BJ (cell line): ENCODE measurements at regions not wholly inside any gene's neighbourhood (a gene's known extent, or its start where the extent isn't known, plus 50 kb on each side); places are given as distances from the start of the nearest gene placed in this dataset.

Source experiments
- CTCF ChIA-PET: fragments of 350-600 bp; formaldehyde crosslinking; extraction: SDS; loops from one replicate; lab custom pipeline; 2021; ENCODE audit warnings: antibody characterized with exemption, inconsistent platforms; lab: Yijun Ruan, JAX
- POLR2A ChIA-PET: fragments of 300-600 bp; sonication (Branson Sonifier 250); formaldehyde crosslinking; extraction: SDS; loops from one replicate; lab custom pipeline; 2021; ENCODE audit warnings: antibody characterized with exemption; lab: Charles Lee
- DNase-seq: peaks from one replicate; pipeline ENCODE4 v3.0.0-alpha.2; 2011; ENCODE audit warnings: low read depth
- H3K27me3 ChIP-seq: 2 replicates; pipeline ENCODE4 v1.6.0; 2011; ENCODE audit warnings: low read length; ENCODE audit not compliant: control insufficient read depth, insufficient read depth
- H3K36me3 ChIP-seq: 2 replicates; pipeline ENCODE4 v1.5.1; 2011; ENCODE audit warnings: low read length; ENCODE audit not compliant: control insufficient read depth, insufficient read depth
- H3K4me3 ChIP-seq: 2 replicates; pipeline ENCODE4 v1.5.1; 2011; ENCODE audit warnings: low read depth, mild to moderate bottlenecking, control low read depth, low read length
- TF ChIP-seq, protein P1 (sequence below): IDR thresholded peaks from 2 replicates; pipeline ENCODE4 v1.5.1; 2011; ENCODE audit warnings: low read depth, mild to moderate bottlenecking, control low read depth, inconsistent platforms, low read length, moderate library complexity; ENCODE audit not compliant: insufficient read depth

DNA sequence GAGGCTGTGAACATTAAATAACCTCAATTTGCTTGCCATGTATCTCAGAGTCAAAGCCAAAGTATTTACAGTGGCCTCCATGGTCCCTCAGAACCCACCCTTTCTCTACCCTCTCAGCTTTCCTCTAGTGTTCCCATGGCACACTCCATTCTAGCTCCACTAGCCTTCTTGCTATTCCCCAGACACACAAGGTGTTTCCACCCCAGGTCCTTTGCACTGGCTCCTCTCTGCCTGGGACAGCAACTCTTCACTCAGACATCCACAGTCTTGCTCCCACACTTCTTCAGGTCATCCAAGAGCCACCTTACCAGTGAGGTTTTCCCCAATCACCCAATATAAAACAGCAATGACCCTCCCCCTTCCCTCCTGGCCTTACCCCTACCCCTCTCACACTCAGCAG is 56.5 kb upstream of the PLEKHG1 start:
- TF ChIP-seq, protein P1, sequence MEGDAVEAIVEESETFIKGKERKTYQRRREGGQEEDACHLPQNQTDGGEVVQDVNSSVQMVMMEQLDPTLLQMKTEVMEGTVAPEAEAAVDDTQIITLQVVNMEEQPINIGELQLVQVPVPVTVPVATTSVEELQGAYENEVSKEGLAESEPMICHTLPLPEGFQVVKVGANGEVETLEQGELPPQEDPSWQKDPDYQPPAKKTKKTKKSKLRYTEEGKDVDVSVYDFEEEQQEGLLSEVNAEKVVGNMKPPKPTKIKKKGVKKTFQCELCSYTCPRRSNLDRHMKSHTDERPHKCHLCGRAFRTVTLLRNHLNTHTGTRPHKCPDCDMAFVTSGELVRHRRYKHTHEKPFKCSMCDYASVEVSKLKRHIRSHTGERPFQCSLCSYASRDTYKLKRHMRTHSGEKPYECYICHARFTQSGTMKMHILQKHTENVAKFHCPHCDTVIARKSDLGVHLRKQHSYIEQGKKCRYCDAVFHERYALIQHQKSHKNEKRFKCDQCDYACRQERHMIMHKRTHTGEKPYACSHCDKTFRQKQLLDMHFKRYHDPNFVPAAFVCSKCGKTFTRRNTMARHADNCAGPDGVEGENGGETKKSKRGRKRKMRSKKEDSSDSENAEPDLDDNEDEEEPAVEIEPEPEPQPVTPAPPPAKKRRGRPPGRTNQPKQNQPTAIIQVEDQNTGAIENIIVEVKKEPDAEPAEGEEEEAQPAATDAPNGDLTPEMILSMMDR: no peak
- no peak overlapping the region for H3K4me3 ChIP-seq
- peaks cover 2% of the 10 kb centered on the region; the same call in 1 of the 2 replicates for H3K27me3 ChIP-seq
- ChIA-PET POLR2A (no interaction called here), CTCF (no interaction called here)
- no peak for DNase-seq
- H3K36me3 ChIP-seq: no peaks in the 10 kb centered on the region

DNA sequence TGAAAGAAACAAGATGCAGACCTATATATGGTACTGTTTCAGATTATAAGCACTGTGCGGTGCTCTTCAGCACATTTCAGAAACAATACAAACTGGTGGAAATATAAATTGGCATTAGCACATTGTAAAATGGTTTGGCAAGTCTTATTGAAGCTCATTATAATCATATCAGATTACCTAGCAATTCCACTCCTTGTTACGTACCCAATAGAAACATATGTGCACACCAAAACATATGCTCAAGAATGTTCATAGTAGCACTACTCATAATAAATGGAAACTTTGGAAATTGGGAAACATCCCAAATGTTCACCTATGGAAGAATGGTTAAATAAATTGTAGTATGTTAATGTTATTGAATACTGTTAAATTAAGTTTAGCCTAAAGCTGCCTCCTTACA is 54.9 kb upstream of the PLEKHG1 start:
- H3K36me3 ChIP-seq: no peaks in the 10 kb centered on the region
- no peak for DNase-seq
- CTCF ChIA-PET: interaction anchor here (1.2 kb wide), 1 partner anchor 127 kb away, joined by 3 read pairs; no protein-coding TSS in a partner anchor
- TF ChIP-seq, protein P1: no peak
- peaks cover 2% of the 10 kb centered on the region; the same call in 1 of the 2 replicates for H3K27me3 ChIP-seq
- no peak overlapping the region for H3K4me3 ChIP-seq
- POLR2A ChIA-PET: no interaction called here

DNA sequence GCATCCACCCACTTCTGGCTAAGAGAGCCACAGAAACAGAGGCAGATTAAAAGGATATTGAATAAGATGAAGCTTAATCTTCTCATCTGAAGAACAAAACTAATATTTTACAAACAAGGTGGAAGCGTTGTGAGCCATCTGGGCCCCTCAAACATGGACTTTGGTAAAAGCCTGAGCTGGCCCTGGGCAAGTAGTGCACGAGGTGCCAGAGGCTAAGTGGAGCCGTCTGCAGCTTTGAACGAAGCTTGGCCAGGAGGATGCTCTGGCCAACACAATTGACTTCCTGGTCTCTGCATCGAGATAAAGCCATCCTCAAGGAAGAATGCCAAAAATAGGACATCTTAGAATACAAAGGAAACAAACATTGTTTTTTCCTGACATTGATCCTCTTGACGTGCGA is 53.2 kb upstream of the PLEKHG1 start:
- TF ChIP-seq, protein P1: no peak
- POLR2A ChIA-PET: no interaction called here
- Histone ChIP-seq H3K27me3 (peaks cover 2% of the 10 kb centered on the region; the same call in 1 of the 2 replicates), H3K36me3 (no peaks in the 10 kb centered on the region), H3K4me3 (no peak overlapping the region)
- DNase-seq: no peak
- CTCF ChIA-PET: no interaction called here

DNA sequence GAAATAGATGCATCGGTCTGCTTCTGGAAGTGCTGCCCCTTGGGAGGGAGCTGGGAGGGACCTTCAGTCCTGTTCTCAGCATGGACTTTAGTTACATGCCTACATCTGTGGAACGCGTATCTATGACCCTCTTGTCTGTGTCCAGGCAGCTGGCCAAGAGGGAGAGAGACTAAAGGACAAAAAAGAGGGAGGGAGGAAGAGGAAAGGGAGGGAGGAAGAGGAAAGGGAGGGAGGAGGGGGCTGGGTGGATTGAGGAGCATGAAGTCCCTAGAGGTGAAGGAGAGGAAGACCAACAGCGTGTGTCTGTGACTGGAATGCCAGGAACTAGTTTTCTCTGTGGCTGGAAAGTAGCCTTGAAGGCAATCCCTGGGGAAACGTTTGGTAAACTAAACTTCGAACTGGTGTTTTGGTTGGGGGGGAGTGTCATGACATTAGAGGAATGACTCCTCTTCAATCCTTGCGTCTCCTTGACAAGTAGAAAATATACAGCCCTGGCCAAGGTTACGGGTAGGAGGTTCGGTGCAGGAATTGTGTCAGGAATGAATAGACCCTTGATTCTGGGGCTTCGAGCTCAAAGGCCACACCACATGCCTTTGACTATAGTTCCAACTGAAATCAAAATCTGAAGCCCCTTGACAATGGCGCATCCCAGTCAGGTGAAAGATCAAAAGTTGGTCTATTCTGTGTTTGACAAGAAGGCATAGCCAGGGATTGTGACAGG is 52.0 kb upstream of the PLEKHG1 start:
- TF ChIP-seq, protein P1: no peak
- no peak overlapping the region for H3K4me3 ChIP-seq
- DNase-seq: no peak
- CTCF ChIA-PET: no interaction called here
- POLR2A ChIA-PET: no interaction called here
- H3K36me3 ChIP-seq: no peaks in the 10 kb centered on the region
- peaks cover 2% of the 10 kb centered on the region; the same call in 1 of the 2 replicates for H3K27me3 ChIP-seq

DNA sequence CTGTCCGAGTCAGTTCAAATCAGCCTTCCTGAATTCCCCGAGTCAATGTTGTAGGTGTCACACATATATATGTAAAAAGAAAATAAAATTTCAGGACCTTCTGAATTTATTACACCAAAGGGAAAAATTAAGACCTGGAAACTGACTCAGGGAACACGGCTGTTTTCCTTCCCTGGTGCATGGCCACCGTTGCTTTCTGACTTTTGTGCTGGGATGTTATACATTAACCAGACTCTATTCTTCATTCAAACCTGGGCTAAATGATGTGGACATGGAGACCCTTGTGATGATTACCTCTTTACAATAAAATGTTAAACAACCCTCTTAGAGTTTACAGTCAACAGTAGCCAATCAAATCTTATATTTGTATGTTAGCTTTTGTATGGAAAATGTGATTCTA is 51.4 kb upstream of the PLEKHG1 start:
- ChIA-PET POLR2A (no interaction called here), CTCF (no interaction called here)
- TF ChIP-seq, protein P1: no peak
- no peak overlapping the region for H3K4me3 ChIP-seq
- no peaks in the 10 kb centered on the region for H3K36me3 ChIP-seq
- 0 out of 2 replicates have a peak, but pooled peaks cover 2% of the 10 kb centered on the region for H3K27me3 ChIP-seq
- no peak for DNase-seq
